CD4-positive, alpha-beta T cell treated with Interleukin-15 for 4 hours (primary cell): ENCODE measurements at regions not wholly inside any gene's neighbourhood (a gene's known extent, or its start where the extent isn't known, plus 50 kb on each side); places are given as distances from the start of the nearest gene placed in this dataset.

Experiments
- DNase-seq: peaks from one replicate; pipeline ENCODE4 v3.0.0-alpha.2; 2020; ENCODE audit warnings: low spot score

GRCh38 chr16:82497139-82497538, 129.6 kb upstream of the CDH13 start:
- DNase-seq: no peak

DNA sequence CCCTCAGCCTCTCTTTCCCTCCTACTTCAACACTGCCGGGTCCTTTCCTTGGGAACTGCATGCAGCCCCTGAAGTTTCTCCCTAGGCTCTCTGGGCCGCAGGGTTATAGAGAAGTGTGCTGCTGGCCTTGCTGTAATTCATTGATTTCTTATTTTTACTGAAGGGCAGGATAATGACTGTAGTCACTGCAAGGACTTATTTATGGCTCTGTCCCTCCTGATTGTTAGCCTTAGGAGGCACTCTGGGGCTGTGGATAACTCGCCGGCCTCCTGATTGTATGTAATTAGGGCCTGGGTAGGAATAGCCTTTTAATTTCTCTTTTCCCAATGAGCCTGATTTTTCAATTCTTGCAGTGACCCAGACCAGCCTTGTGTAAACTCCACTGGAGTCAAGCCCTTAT, 138.3 kb upstream of the CDH13 start:
- no peak for DNase-seq

DNA sequence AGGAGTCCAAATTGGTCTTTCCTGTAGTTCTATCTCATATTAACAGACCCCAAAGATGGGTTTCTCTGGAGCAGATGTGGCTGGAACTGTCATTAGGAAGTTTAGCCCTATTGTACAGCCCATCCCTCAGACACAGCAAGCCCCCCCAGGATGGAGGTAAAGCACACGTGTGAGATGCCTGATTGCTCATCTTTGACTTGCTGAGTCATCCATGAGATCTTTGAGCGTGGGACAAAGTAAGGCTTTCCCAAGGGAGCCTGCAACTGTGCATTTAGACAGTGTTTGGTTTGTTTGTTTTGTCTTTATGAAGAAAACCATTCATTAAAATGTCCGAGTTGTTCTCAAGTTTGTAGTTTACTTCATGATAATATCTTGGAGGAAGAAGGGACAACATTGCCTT, 145.3 kb upstream of the CDH13 start:
- DNase-seq: no peak

- DNase-seq: no peak
Observed at GRCh38 chr16:82476786-82477185, 150.0 kb upstream of the CDH13 start.

DNA sequence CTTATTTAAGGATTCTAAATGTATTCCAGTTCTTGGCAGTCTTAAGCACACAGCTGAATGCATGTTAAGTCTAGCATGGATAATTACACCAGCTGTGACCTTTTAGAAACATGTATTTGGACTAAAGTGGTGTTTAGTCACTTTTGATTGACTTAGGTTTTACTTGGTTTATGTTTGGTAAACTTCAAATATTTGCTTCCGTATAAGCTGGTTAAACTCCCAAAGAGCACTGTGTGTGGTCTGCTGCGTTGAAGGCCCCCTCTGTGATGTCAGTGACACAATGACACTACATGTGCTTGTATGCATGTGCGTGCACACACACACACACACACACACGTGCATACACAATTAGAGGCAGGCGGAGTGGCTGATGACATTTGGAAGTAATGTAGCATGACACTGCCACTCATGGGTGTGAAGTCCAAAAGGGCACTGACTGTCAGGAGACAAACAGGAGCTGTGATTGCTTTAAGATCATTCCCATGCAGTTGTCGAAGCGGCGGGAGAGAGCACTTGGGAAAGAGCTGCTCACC, 156.1 kb upstream of the CDH13 start:
- no peak for DNase-seq

- no peak for DNase-seq
Observed at GRCh38 chr16:82470016-82470415, 156.8 kb upstream of the CDH13 start.

GRCh38 chr16:82464187-82464586, 162.6 kb upstream of the CDH13 start:
- no peak for DNase-seq

GRCh38 chr16:82460766-82461165, 166.0 kb upstream of the CDH13 start:
- no peak for DNase-seq

DNA sequence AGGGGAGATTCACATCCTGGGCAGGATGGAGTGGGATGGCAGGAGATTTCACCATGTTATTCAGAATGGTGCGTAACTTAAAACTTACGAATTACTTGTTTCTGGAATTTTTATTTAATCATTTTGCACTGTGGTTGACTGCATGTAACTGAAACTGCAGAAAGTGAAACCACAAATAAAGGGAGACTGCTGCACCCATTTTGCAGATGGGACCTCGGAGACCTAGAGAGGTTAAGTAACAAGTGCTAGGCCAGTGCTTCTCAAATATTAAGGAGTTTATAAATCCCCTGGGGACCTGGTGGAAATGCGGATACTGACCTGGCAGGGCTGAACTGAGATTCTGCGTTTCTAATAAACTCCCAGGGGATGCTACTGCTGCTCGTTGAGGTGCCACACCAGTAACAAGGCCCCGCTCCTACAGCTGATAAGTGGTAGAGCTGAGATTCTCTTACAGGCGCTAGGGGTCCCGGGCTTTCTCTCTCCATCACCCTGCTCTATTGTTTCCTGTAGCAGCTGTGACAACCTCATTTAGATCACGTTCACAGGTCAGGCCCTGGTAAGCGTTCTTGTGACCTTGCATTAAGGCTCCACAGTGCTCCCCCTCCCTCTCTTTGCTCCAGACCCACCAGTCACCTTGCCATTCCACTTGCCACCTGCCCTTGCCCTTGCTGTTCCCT, 167.1 kb upstream of the CDH13 start:
- no peak for DNase-seq

GRCh38 chr16:82456683-82457082, 170.1 kb upstream of the CDH13 start:
- peak; percentile 23 for DNase-seq

GRCh38 chr16:82454566-82454965, 172.2 kb upstream of the CDH13 start:
- DNase-seq: no peak

DNA sequence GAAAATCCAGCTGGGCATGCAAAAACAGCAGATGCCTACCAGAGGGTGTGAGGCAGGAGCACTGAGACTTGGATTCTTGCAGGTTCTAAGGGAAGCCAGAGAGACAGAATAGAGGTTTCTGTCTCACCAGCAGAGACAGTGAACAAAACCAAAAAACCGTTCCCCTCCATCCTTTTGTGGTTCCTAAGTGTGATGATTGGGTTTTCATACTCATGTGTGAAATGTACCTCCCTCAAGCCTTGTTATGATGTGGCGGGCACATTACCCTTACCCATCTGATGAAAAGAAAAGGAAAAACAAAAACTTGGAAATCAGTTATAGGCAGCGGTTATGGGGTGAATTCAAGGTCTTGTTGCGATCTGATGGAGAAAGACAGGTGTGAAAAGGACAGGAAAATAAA, 172.6 kb upstream of the CDH13 start:
- DNase-seq: no peak

DNA sequence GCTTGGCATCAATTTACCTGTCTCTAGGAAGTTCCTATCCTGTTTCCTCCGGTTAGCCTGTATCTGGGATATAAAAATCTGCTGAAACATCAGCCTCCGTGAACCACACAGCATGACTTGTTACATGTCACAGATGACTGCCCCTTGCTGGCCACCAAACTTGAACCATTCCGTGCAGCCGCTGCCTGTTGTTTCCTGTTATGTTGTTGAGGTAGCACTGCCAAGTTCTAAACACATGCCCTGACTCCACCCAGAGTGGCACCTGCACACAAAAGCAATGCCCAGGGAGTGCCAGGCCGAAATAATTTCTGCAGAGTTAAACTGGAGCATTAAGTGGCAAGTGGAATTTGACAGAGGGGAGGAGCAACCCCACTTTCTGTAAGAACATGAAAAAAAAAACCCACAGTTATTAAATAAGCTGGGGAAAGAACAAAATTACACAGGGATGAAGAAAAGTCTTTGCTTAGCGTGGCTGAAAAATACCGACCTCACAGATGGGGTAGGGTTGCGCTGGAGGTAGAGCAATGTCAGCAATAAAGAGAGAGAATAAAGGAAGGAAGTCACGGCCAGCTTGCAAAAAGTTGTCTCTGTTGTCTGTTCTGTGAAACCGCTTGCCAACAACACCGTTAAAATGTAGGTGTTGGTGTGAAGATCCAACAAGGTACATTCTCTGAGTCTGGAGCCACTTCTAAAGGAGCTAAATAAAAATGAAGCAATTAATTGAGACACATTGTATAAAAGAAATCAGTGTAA, 174.6 kb upstream of the CDH13 start:
- no peak for DNase-seq

- no peak for DNase-seq
Observed at GRCh38 chr16:82451449-82451848, 175.3 kb upstream of the CDH13 start.

- DNase-seq: no peak
Observed at GRCh38 chr16:82440336-82440735, 186.4 kb upstream of the CDH13 start.

DNA sequence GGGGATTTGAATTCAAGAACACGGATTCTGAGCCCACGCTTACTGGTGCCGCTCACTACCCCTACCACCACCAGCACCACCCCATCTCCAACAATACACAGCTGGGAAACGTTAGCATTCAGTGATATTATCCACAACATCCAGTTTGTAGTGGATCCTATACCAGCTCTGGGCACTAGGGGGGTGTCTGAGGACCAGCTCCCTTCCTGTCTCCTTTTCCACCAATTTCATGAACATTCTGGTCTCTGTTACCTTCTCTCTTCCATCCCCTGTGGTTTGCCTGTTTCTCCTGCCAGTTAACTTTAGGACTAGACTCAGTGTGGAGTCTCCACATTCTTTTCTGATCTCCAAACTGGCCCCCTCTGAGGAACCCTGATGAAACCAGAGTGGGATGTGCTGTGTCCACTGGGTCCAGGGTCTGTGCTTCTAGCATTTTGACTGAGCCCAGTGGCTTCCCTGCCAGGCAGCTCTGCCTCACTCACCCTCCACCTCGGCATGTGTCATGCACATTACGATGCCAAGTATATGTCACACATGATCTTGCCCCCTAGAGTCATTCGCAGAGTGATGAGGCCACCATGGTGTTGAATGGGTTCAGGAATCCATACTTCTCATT, 187.0 kb upstream of the CDH13 start:
- DNase-seq: no peak

DNA sequence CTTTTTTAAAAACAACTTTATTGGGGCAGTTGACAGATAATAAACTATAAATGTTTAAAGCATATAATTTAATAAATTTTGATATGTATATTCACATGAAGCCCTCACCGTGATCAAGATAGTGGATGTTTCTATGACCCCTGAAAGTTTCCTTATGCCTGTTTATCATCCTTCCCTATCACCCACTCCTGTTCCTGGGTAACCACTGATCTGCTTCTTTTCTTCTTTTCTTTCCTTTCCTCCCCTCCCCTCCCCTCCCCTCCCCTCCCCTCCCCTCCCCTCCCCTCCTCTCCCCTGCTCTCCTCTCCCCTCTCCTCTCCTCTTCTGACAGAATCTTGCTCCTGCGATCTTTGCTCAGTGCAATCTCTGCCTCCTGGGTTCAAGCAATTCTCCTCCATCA, 193.7 kb upstream of the CDH13 start:
- DNase-seq: no peak

GRCh38 chr16:82432261-82432660, 194.5 kb upstream of the CDH13 start:
- DNase-seq: no peak

- no peak for DNase-seq
Observed at GRCh38 chr16:82425661-82426060, 201.1 kb upstream of the CDH13 start.

DNA sequence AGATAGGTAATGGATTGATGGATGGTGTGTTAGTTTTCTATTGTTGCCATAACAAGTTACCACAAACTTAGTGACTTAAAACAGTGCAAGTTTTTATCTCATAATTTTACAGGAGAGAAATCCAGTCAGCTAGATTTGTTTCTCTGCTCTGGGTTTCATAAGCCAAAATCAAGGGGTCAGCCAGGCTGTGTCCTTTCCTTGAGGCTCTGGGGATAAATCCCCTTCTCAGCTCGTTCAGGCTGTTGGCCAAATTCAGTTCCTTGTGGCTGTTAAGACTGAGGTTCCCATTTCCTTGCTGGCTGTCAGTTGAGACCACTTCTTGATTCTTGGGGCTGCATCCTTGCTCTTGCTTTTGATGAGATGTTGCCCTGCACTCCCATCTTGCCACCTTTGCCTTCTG, 204.9 kb upstream of the CDH13 start:
- no peak for DNase-seq

- DNase-seq: no peak
Observed at GRCh38 chr16:82419332-82419731, 207.4 kb upstream of the CDH13 start.

DNA sequence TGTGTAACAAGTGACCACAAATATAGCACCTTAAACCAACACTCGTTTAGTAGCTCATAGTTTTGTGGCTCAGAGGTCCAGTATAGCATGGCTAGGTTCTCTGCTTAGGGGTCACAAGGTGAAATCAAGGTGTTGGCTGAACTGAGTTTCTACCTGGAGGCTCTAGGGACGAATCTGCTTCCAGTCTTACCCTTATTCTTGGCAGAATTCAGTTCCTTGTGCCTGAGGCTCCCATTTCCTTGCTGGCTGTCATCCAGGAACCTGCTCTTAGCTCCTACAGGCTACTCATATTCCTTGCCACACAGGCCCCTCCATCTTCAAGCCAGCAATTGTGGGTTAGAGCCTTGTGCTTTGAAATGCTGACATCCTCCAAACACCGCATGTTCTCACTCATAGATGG, 212.3 kb upstream of the CDH13 start:
- DNase-seq: no peak

GRCh38 chr16:82412770-82413169, 214.0 kb upstream of the CDH13 start:
- DNase-seq: no peak
